ENCODE measurements at regions not wholly inside any gene's neighbourhood (a gene's known extent, or its start where the extent isn't known, plus 50 kb on each side); places are given as distances from the start of the nearest gene placed in this dataset.

DNA sequence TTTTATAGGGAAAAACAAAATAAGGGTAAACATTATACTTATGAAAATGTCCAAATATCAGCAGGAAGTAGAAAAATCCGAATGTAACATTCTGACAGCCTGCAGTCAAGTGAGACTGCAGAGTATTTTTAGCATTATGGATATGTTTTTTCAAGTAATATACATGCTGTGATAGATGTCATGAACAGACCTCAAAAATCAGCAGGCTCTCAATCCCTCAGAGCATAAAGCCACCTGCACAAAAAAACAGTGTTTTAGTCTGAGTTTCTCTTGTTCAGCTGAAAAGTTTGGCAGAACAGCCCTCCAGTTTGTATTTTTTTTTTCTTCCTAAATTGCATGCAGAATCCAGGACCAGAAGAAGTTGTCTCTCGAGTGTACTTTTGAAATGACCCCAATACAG is 219.1 kb upstream of the FMN2 start:
- TF ChIP-seq EZH2phosphoT487 (IDR thresholded peaks at IDR 0.05; ENCODE audit: unreplicated experiment) (no peak), POLR2AphosphoS5 (IDR thresholded peaks at IDR 0.05; ENCODE audit: low read depth) (no peak), EZH2 (IDR thresholded peaks at IDR 0.05; ENCODE audit: low read depth, unreplicated experiment) (no peak), CREB1 (CRISPR knock-in tag; IDR thresholded peaks at IDR 0.05; ENCODE audit: low read depth) (no peak), NANOG (IDR thresholded peaks at IDR 0.05; ENCODE audit: borderline replicate concordance) (no peak), ZNF331 (CRISPR knock-in tag; IDR thresholded peaks at IDR 0.05; ENCODE audit: low read depth) (no peak)
- TF ChIP-seq, protein P1, sequence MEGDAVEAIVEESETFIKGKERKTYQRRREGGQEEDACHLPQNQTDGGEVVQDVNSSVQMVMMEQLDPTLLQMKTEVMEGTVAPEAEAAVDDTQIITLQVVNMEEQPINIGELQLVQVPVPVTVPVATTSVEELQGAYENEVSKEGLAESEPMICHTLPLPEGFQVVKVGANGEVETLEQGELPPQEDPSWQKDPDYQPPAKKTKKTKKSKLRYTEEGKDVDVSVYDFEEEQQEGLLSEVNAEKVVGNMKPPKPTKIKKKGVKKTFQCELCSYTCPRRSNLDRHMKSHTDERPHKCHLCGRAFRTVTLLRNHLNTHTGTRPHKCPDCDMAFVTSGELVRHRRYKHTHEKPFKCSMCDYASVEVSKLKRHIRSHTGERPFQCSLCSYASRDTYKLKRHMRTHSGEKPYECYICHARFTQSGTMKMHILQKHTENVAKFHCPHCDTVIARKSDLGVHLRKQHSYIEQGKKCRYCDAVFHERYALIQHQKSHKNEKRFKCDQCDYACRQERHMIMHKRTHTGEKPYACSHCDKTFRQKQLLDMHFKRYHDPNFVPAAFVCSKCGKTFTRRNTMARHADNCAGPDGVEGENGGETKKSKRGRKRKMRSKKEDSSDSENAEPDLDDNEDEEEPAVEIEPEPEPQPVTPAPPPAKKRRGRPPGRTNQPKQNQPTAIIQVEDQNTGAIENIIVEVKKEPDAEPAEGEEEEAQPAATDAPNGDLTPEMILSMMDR (conservative IDR thresholded peaks at IDR 0.05; ENCODE audit: low read depth in 2 of 2), result no peak
- TF ChIP-seq, protein P2, sequence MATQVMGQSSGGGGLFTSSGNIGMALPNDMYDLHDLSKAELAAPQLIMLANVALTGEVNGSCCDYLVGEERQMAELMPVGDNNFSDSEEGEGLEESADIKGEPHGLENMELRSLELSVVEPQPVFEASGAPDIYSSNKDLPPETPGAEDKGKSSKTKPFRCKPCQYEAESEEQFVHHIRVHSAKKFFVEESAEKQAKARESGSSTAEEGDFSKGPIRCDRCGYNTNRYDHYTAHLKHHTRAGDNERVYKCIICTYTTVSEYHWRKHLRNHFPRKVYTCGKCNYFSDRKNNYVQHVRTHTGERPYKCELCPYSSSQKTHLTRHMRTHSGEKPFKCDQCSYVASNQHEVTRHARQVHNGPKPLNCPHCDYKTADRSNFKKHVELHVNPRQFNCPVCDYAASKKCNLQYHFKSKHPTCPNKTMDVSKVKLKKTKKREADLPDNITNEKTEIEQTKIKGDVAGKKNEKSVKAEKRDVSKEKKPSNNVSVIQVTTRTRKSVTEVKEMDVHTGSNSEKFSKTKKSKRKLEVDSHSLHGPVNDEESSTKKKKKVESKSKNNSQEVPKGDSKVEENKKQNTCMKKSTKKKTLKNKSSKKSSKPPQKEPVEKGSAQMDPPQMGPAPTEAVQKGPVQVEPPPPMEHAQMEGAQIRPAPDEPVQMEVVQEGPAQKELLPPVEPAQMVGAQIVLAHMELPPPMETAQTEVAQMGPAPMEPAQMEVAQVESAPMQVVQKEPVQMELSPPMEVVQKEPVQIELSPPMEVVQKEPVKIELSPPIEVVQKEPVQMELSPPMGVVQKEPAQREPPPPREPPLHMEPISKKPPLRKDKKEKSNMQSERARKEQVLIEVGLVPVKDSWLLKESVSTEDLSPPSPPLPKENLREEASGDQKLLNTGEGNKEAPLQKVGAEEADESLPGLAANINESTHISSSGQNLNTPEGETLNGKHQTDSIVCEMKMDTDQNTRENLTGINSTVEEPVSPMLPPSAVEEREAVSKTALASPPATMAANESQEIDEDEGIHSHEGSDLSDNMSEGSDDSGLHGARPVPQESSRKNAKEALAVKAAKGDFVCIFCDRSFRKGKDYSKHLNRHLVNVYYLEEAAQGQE (IDR thresholded peaks at IDR 0.05; ENCODE audit: unreplicated experiment), result no peak
- TF ChIP-seq, protein P3, sequence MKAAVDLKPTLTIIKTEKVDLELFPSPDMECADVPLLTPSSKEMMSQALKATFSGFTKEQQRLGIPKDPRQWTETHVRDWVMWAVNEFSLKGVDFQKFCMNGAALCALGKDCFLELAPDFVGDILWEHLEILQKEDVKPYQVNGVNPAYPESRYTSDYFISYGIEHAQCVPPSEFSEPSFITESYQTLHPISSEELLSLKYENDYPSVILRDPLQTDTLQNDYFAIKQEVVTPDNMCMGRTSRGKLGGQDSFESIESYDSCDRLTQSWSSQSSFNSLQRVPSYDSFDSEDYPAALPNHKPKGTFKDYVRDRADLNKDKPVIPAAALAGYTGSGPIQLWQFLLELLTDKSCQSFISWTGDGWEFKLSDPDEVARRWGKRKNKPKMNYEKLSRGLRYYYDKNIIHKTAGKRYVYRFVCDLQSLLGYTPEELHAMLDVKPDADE (IDR thresholded peaks at IDR 0.05), result no peak

Data from GM23338 (cell line).